Activated CD4-positive, alpha-beta memory T cell treated with anti-CD3 and anti-CD28 coated beads for 36 hours (primary cell): ENCODE measurements at regions not wholly inside any gene's neighbourhood (a gene's known extent, or its start where the extent isn't known, plus 50 kb on each side); places are given as distances from the start of the nearest gene placed in this dataset.

Source experiments
- CTCF ChIA-PET: fragments of 350-600 bp; sonication (Branson Sonifier 250); formaldehyde crosslinking; loops from one replicate; lab custom pipeline; 2021; ENCODE audit warnings: antibody characterized with exemption, inconsistent platforms; lab: Charles Lee
- POLR2A ChIA-PET: fragments of 350-600 bp; sonication (Branson Sonifier 250); formaldehyde crosslinking; loops from one replicate; lab custom pipeline; 2021; ENCODE audit warnings: antibody characterized with exemption; lab: Charles Lee
- DNase-seq: peaks from one replicate; pipeline ENCODE4 v3.0.0-alpha.2; 2020
- H3K27ac Mint-ChIP-seq: one replicate; pipeline ENCODE4 v1.8.0; 2021; ENCODE audit warnings: mixed read lengths
- H3K27me3 Mint-ChIP-seq: one replicate; pipeline ENCODE4 v1.8.0; 2021; ENCODE audit warnings: mixed read lengths
- H3K36me3 Mint-ChIP-seq: one replicate; pipeline ENCODE4 v1.8.0; 2021; ENCODE audit warnings: mixed read lengths
- H3K4me1 Mint-ChIP-seq: one replicate; pipeline ENCODE4 v1.8.0; 2021; ENCODE audit warnings: low read depth, mixed read lengths
- H3K4me3 Mint-ChIP-seq: one replicate; pipeline ENCODE4 v1.8.0; 2021; ENCODE audit warnings: mild to moderate bottlenecking, mixed read lengths
- H3K9me3 Mint-ChIP-seq: one replicate; pipeline ENCODE4 v1.8.0; 2021; ENCODE audit warnings: mixed read lengths
- intact Hi-C: fragments of 100-400 bp; cut with micrococcal nuclease; formaldehyde crosslinking; loops from one replicate; pipeline ENCODE4 v1.15.1; 2023

- H3K4me3 Mint-ChIP-seq, result no peak overlapping the region
- H3K4me1 Mint-ChIP-seq, result no peaks in the 10 kb centered on the region
- no peak overlapping the region for H3K27ac Mint-ChIP-seq
- H3K27me3 Mint-ChIP-seq, result no peaks in the 10 kb centered on the region
- intact Hi-C loops, result no loop called here
- no peak for DNase-seq
- no peaks in the 10 kb centered on the region for H3K36me3 Mint-ChIP-seq
- POLR2A ChIA-PET, result no interaction called here
- CTCF ChIA-PET, result no interaction called here
- no peaks in the 10 kb centered on the region for H3K9me3 Mint-ChIP-seq
Measured at GRCh38 chr4:56238251-56238650, 149.0 kb downstream of the AASDH start.

GRCh38 chr4:56235725-56236124, 151.6 kb downstream of the AASDH start:
- intact Hi-C loops, result no loop called here
- no peak overlapping the region for H3K4me3 Mint-ChIP-seq
- H3K9me3 Mint-ChIP-seq, result peaks cover 4% of the 10 kb centered on the region
- no peak overlapping the region for H3K27ac Mint-ChIP-seq
- POLR2A ChIA-PET, result no interaction called here
- DNase-seq, result no peak
- CTCF ChIA-PET, result no interaction called here
- peaks cover 2% of the 10 kb centered on the region for H3K27me3 Mint-ChIP-seq
- no peaks in the 10 kb centered on the region for H3K36me3 Mint-ChIP-seq
- no peaks in the 10 kb centered on the region for H3K4me1 Mint-ChIP-seq

- no peak for DNase-seq
- peaks cover 2% of the 10 kb centered on the region for H3K27me3 Mint-ChIP-seq
- intact Hi-C loops, result no loop called here
- no peaks in the 10 kb centered on the region for H3K4me1 Mint-ChIP-seq
- POLR2A ChIA-PET, result no interaction called here
- H3K27ac Mint-ChIP-seq, result no peak overlapping the region
- no peaks in the 10 kb centered on the region for H3K36me3 Mint-ChIP-seq
- H3K4me3 Mint-ChIP-seq, result no peak overlapping the region
- CTCF ChIA-PET, result no interaction called here
- H3K9me3 Mint-ChIP-seq, result peaks cover 4% of the 10 kb centered on the region
Measured at GRCh38 chr4:56235011-56235410, 152.3 kb downstream of the AASDH start.

GRCh38 chr4:56234098-56234497, 153.2 kb downstream of the AASDH start:
- intact Hi-C loops, result no loop called here
- Mint-ChIP-seq H3K9me3 (peaks cover 4% of the 10 kb centered on the region), H3K4me1 (no peaks in the 10 kb centered on the region), H3K27ac (no peak overlapping the region), H3K27me3 (peaks cover 2% of the 10 kb centered on the region), H3K4me3 (no peak overlapping the region), H3K36me3 (no peaks in the 10 kb centered on the region)
- ChIA-PET CTCF (no interaction called here), POLR2A (no interaction called here)
- no peak for DNase-seq

- Mint-ChIP-seq H3K27ac (no peak overlapping the region), H3K27me3 (peaks cover 6% of the 10 kb centered on the region), H3K9me3 (peaks cover 4% of the 10 kb centered on the region), H3K36me3 (no peaks in the 10 kb centered on the region), H3K4me3 (no peak overlapping the region), H3K4me1 (no peaks in the 10 kb centered on the region)
- CTCF ChIA-PET, result interaction anchor here (1.0 kb wide), 1 partner anchor 16 kb away, joined by 4 read pairs; no protein-coding TSS in a partner anchor
- DNase-seq, result no peak
- POLR2A ChIA-PET, result no interaction called here
- intact Hi-C loops, result no loop called here
Measured at GRCh38 chr4:56231410-56231809, 155.9 kb downstream of the AASDH start.

GRCh38 chr4:56229947-56230346, 157.3 kb downstream of the AASDH start:
- Mint-ChIP-seq H3K4me1 (no peaks in the 10 kb centered on the region), H3K27me3 (peaks cover 6% of the 10 kb centered on the region), H3K36me3 (no peaks in the 10 kb centered on the region), H3K27ac (no peak overlapping the region), H3K4me3 (no peak overlapping the region), H3K9me3 (peaks cover 4% of the 10 kb centered on the region)
- intact Hi-C loops, result no loop called here
- CTCF ChIA-PET, result interaction anchor here (0.6 to 1.6 kb wide), 2 partner anchors 24 to 71 kb away, joined by 3 to 4 read pairs; no protein-coding TSS in a partner anchor
- POLR2A ChIA-PET, result no interaction called here
- DNase-seq, result no peak

- Mint-ChIP-seq H3K36me3 (no peaks in the 10 kb centered on the region), H3K9me3 (peaks cover 4% of the 10 kb centered on the region), H3K27ac (no peak overlapping the region), H3K4me3 (no peak overlapping the region), H3K4me1 (no peaks in the 10 kb centered on the region), H3K27me3 (peaks cover 5% of the 10 kb centered on the region)
- POLR2A ChIA-PET, result no interaction called here
- CTCF ChIA-PET, result no interaction called here
- intact Hi-C loops, result no loop called here
- DNase-seq, result no peak
Measured at GRCh38 chr4:56227301-56227835, 159.9 kb downstream of the AASDH start.

- no peak for DNase-seq
- H3K36me3 Mint-ChIP-seq, result no peaks in the 10 kb centered on the region
- intact Hi-C loops, result no loop called here
- H3K4me1 Mint-ChIP-seq, result no peaks in the 10 kb centered on the region
- no peak overlapping the region for H3K4me3 Mint-ChIP-seq
- ChIA-PET CTCF (interaction anchor here (0.7 kb wide), 1 partner anchor 57 kb away, joined by 3 read pairs; no protein-coding TSS in a partner anchor), POLR2A (no interaction called here)
- H3K27ac Mint-ChIP-seq, result no peak overlapping the region
- H3K27me3 Mint-ChIP-seq, result peaks cover 3% of the 10 kb centered on the region
- H3K9me3 Mint-ChIP-seq, result no peaks in the 10 kb centered on the region
Measured at GRCh38 chr4:56226579-56226978, 160.7 kb downstream of the AASDH start.

- H3K36me3 Mint-ChIP-seq, result no peaks in the 10 kb centered on the region
- ChIA-PET POLR2A (no interaction called here), CTCF (no interaction called here)
Measured at GRCh38 chr4:56224641-56225040, 162.7 kb downstream of the AASDH start.

GRCh38 chr4:56222514-56222913, 164.8 kb downstream of the AASDH start:
- Mint-ChIP-seq H3K9me3 (no peaks in the 10 kb centered on the region), H3K27ac (no peak overlapping the region), H3K27me3 (peaks cover 8% of the 10 kb centered on the region), H3K4me3 (no peak overlapping the region), H3K4me1 (no peaks in the 10 kb centered on the region), H3K36me3 (no peaks in the 10 kb centered on the region)
- no peak for DNase-seq
- intact Hi-C loops, result no loop called here
- POLR2A ChIA-PET, result no interaction called here
- CTCF ChIA-PET, result no interaction called here

More at GRCh38 chr4:56224641-56225040, 162.7 kb downstream of the AASDH start:
- Mint-ChIP-seq H3K4me3 (no peak overlapping the region), H3K9me3 (no peaks in the 10 kb centered on the region), H3K4me1 (no peaks in the 10 kb centered on the region), H3K27ac (no peak overlapping the region), H3K27me3 (peaks cover 6% of the 10 kb centered on the region)
- no peak for DNase-seq
- intact Hi-C loops, result no loop called here

- CTCF ChIA-PET, result interaction anchor here (0.6 kb wide), 1 partner anchor 657 kb away, joined by 4 read pairs; no protein-coding TSS in a partner anchor
- Mint-ChIP-seq H3K27ac (no peak overlapping the region), H3K9me3 (no peaks in the 10 kb centered on the region), H3K4me3 (no peak overlapping the region), H3K4me1 (no peaks in the 10 kb centered on the region), H3K27me3 (peaks cover 8% of the 10 kb centered on the region), H3K36me3 (no peaks in the 10 kb centered on the region)
- POLR2A ChIA-PET, result no interaction called here
- intact Hi-C loops, result no loop called here
- no peak for DNase-seq
Measured at GRCh38 chr4:56220261-56220660, 167.0 kb downstream of the AASDH start.

GRCh38 chr4:56219447-56219846, 167.8 kb downstream of the AASDH start:
- intact Hi-C loops, result no loop called here
- POLR2A ChIA-PET, result no interaction called here

GRCh38 chr4:56218230-56218895, 168.9 kb downstream of the AASDH start:
- DNase-seq, result no peak
- ChIA-PET POLR2A (no interaction called here), CTCF (no interaction called here)
- H3K27me3 Mint-ChIP-seq, result peaks cover 8% of the 10 kb centered on the region
- intact Hi-C loops, result no loop called here
- no peaks in the 10 kb centered on the region for H3K4me1 Mint-ChIP-seq
- no peaks in the 10 kb centered on the region for H3K36me3 Mint-ChIP-seq
- H3K9me3 Mint-ChIP-seq, result no peaks in the 10 kb centered on the region
- no peak overlapping the region for H3K4me3 Mint-ChIP-seq
- no peak overlapping the region for H3K27ac Mint-ChIP-seq

More at GRCh38 chr4:56219447-56219846, 167.8 kb downstream of the AASDH start:
- no peak for DNase-seq
- H3K36me3 Mint-ChIP-seq, result no peaks in the 10 kb centered on the region
- H3K4me3 Mint-ChIP-seq, result no peak overlapping the region
- no peak overlapping the region for H3K27ac Mint-ChIP-seq
- CTCF ChIA-PET, result interaction anchor here (0.6 kb wide), 1 partner anchor 658 kb away, joined by 4 read pairs; no protein-coding TSS in a partner anchor
- peaks cover 8% of the 10 kb centered on the region for H3K27me3 Mint-ChIP-seq
- no peaks in the 10 kb centered on the region for H3K4me1 Mint-ChIP-seq
- H3K9me3 Mint-ChIP-seq, result no peaks in the 10 kb centered on the region
